Type B pancreatic cell (in vitro differentiated cells): ENCODE measurements at regions not wholly inside any gene's neighbourhood (a gene's known extent, or its start where the extent isn't known, plus 50 kb on each side); places are given as distances from the start of the nearest gene placed in this dataset.
A peak's percentile ranks its signal among the peaks of the same experiment; 100 is the strongest.

ENCODE experiments used
- DNase-seq: peaks from one replicate; pipeline ENCODE4 v3.0.0; 2021; ENCODE audit warnings: mixed read lengths; ENCODE audit not compliant: unreplicated experiment; ENCODE audit errors: extremely low spot score
- H3K27ac Mint-ChIP-seq: 2 replicates; pipeline ENCODE4 v1.8.0; 2021; ENCODE audit warnings: mild to moderate bottlenecking, mixed read lengths
- H3K27me3 Mint-ChIP-seq: 2 replicates; pipeline ENCODE4 v1.8.0; 2021; ENCODE audit warnings: mixed read lengths
- H3K36me3 Mint-ChIP-seq: 2 replicates; pipeline ENCODE4 v1.8.0; 2021; ENCODE audit warnings: mixed read lengths
- H3K4me1 Mint-ChIP-seq: one replicate; pipeline ENCODE4 v1.8.0; 2021; ENCODE audit warnings: mixed read lengths; ENCODE audit not compliant: unreplicated experiment
- H3K4me3 Mint-ChIP-seq: 2 replicates; pipeline ENCODE4 v1.8.0; 2021; ENCODE audit warnings: mild to moderate bottlenecking, mixed read lengths
- H3K9me3 Mint-ChIP-seq: 2 replicates; pipeline ENCODE4 v1.8.0; 2021; ENCODE audit warnings: mixed read lengths
- CTCF ChIP-seq: fragments of 200-600 bp; sonication (generic); conservative IDR thresholded peaks from 2 replicates; pipeline ENCODE4 v1.5.0; 2021; ENCODE audit warnings: antibody characterized with exemption, mild to moderate bottlenecking

- no peak overlapping the region for H3K27ac Mint-ChIP-seq
- no peak for TF ChIP-seq CTCF
- no peak for DNase-seq
- H3K4me3 Mint-ChIP-seq, result no peak overlapping the region
- peaks cover 7% of the 10 kb centered on the region for H3K9me3 Mint-ChIP-seq
- peaks cover 4% of the 10 kb centered on the region for H3K27me3 Mint-ChIP-seq
- H3K4me1 Mint-ChIP-seq, result peaks cover 19% of the 10 kb centered on the region
- no peaks in the 10 kb centered on the region for H3K36me3 Mint-ChIP-seq
Observed at GRCh38 chr14:104271391-104271790, 133.0 kb downstream of the KIF26A start.

DNA sequence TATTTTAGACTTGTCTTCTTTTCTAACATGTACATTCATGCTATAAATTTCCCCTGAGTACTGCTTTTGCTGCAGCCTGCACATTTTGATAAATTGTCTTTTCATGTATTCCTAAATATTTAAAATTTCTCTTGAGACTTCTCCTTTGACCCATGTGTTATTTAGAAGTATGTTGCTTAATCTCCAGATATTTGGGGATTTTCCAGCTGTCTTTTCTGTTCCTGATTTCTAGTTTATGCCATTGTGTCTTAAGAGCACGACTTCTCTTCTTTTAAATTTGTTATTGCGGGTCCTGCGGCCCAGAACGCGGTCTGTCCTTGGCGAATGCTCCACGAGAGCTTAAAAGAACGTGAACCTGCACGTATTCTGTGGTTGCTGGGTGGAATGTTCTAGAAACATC is 136.4 kb downstream of the KIF26A start:
- H3K27ac Mint-ChIP-seq, result peak overlapping the region; percentile 5
- H3K4me1 Mint-ChIP-seq, result peaks cover 22% of the 10 kb centered on the region
- H3K36me3 Mint-ChIP-seq, result no peaks in the 10 kb centered on the region
- H3K27me3 Mint-ChIP-seq, result peaks cover 12% of the 10 kb centered on the region
- H3K9me3 Mint-ChIP-seq, result peaks cover 7% of the 10 kb centered on the region
- peak; percentile 29 for DNase-seq
- no peak overlapping the region for H3K4me3 Mint-ChIP-seq
- TF ChIP-seq CTCF, result no peak

GRCh38 chr14:104277416-104278213 is 139.2 kb downstream of the KIF26A start:
- DNase-seq, result peak; percentile 63

DNA sequence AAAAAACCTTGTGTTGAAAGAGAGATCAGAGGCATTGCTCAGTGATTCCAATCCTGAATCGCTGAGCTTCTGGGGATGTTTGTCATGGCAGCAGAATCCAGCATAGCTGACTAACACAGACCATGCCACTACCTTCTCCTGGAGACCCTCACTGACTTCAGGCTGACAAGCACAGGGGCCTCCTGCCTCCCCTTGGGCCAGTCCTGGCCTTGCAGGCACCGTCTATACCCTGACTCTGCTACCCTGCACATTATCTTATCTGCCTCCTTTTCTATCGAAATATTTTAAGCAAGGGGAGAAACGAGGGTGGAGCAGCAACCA is 139.8 kb downstream of the KIF26A start:
- Mint-ChIP-seq H3K27me3 (peaks cover 12% of the 10 kb centered on the region), H3K9me3 (peaks cover 7% of the 10 kb centered on the region), H3K4me3 (no peak overlapping the region), H3K4me1 (peaks cover 20% of the 10 kb centered on the region), H3K27ac (no peak overlapping the region), H3K36me3 (no peaks in the 10 kb centered on the region)
- no peak for TF ChIP-seq CTCF
- DNase-seq, result peak; percentile 44

More at GRCh38 chr14:104277416-104278213, 139.2 kb downstream of the KIF26A start:
- TF ChIP-seq CTCF, result no peak
- Mint-ChIP-seq H3K27me3 (peaks cover 12% of the 10 kb centered on the region), H3K4me1 (peaks cover 26% of the 10 kb centered on the region), H3K36me3 (no peaks in the 10 kb centered on the region), H3K4me3 (no peak overlapping the region), H3K9me3 (peaks cover 7% of the 10 kb centered on the region), H3K27ac (no peak overlapping the region)

DNA sequence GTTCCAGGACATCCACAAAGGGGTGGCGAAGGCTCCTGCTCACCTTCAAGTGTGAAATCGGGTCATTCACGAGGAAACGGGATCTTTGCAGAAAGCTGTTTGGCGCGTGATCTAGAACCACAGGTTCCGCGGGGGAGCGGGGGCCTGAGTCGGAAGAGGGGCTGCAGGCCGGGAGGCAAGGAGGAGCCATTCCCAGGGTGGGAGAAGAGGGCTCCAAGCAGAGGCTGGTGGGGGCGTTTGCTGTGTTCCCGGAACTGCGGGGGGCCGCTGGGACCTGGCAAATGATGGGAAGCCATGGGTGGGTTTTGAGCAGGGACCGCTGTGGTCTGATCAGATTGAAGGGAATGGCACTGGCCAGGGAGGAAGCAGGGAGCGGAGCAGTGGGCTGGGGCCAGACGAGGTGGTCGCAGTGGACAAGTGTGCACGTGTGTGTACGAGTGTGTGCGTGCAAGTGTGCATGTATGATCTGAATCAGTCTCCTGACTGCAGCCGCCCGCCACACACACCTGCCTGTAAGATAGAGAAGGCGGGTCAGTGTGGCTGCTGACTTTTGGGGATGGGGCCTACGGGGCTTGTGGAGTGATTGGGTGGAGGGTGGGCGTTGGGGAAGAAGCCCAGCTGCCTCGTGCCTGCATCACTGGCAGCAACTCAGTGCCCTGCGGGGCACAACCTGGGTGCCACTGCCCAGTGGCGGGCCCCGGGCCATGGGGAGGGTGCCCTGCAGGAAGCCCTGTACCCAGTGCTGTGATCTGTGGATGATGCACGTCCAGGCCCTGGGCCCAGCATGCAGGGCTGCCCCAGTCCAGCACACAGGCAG is 141.9 kb downstream of the KIF26A start:
- Mint-ChIP-seq H3K9me3 (no peaks in the 10 kb centered on the region), H3K27me3 (peaks cover 7% of the 10 kb centered on the region), H3K36me3 (no peaks in the 10 kb centered on the region), H3K4me1 (peaks cover 11% of the 10 kb centered on the region), H3K27ac (no peak overlapping the region), H3K4me3 (no peak overlapping the region)
- peak; percentile 67 for DNase-seq
- no peak for TF ChIP-seq CTCF
